ENCODE measurements at regions not wholly inside any gene's neighbourhood (a gene's known extent, or its start where the extent isn't known, plus 50 kb on each side); places are given as distances from the start of the nearest gene placed in this dataset.
A peak's percentile ranks its signal among the peaks of the same experiment; 100 is the strongest.

- DNase-seq (ENCODE audit: low read depth in 1 of 2, low spot score in 1 of 2) (no peak), FAIRE-seq (no peak), ATAC-seq (no peak)
- no peak overlapping the region for H3K4me2 ChIP-seq
- WGBS (ENCODE audit: missing lambda C conversion rate), result 89% methylated on average over 3 of the region's 3 CpGs
- POLR2A ChIA-PET, result no interaction called here
- H3K27ac ChIP-seq, result peak overlapping the region in 1 of 2 experiments; percentile 14; a peak in 1 of 6 replicates
- no peak for TF ChIP-seq MAFK (IDR thresholded peaks at IDR 0.05; ENCODE audit: partially characterized antibody)
- TF ChIP-seq CBX8 (IDR thresholded peaks at IDR 0.05), result no peak
- TF ChIP-seq RFX5 (IDR thresholded peaks at IDR 0.05), result no peak
- no peak for TF ChIP-seq EP300 (IDR thresholded peaks at IDR 0.05)
- TF ChIP-seq NFE2L2 (conservative IDR thresholded peaks at IDR 0.05; ENCODE audit: low read length), result no peak
- no peak for TF ChIP-seq BCL3 (IDR thresholded peaks at IDR 0.05)
- TF ChIP-seq E2F6 (IDR thresholded peaks at IDR 0.05; ENCODE audit: borderline replicate concordance, low read depth), result no peak
- no peak for TF ChIP-seq JUN (IDR thresholded peaks at IDR 0.05)
- no peak for TF ChIP-seq RAD21 (conservative IDR thresholded peaks at IDR 0.05 in 1 of 2, IDR thresholded peaks at IDR 0.05 in 1 of 2)
- no peak for TF ChIP-seq HOXB13 (CRISPR knock-in tag; IDR thresholded peaks at IDR 0.05; ENCODE audit: low read depth)
- TF ChIP-seq HMGXB4 (CRISPR knock-in tag; IDR thresholded peaks at IDR 0.05; ENCODE audit: borderline replicate concordance), result no peak
- H3K9me3 ChIP-seq, result peaks cover 3% of the 10 kb centered on the region; the same call in 1 of the 3 replicates
- CTCF ChIA-PET, result no interaction called here
- H3K4me1 ChIP-seq, result peaks cover 17% of the 10 kb centered on the region
- H3K4me3 ChIP-seq, result no peak overlapping the region
Observed at GRCh38 chr3:188008582-188009213, 145.3 kb upstream of the LPP start.

GRCh38 chr3:188010478-188010877 is 143.5 kb upstream of the LPP start:
- 66% methylated on average over 8 of the region's 8 CpGs for WGBS (ENCODE audit: missing lambda C conversion rate)
- ATAC-seq (no peak), DNase-seq (ENCODE audit: low read depth in 1 of 2, low spot score in 1 of 2) (no peak), FAIRE-seq (no peak)
- Histone ChIP-seq H3K4me1 (peaks cover 6% of the 10 kb centered on the region; the same call in 1 of the 3 replicates), H3K27ac (no peak overlapping the region), H3K9me3 (peaks cover 3% of the 10 kb centered on the region; the same call in 1 of the 3 replicates), H3K4me2 (no peak overlapping the region), H3K4me3 (no peak overlapping the region)
- TF ChIP-seq CHD2 (IDR thresholded peaks at IDR 0.05; ENCODE audit: low read length, partially characterized antibody), result no peak
- TF ChIP-seq JUN (IDR thresholded peaks at IDR 0.05), result no peak
- no peak for TF ChIP-seq ZC3H11A (IDR thresholded peaks at IDR 0.05)
- no peak for TF ChIP-seq PBX3 (IDR thresholded peaks at IDR 0.05)
- no peak for TF ChIP-seq RCOR1 (IDR thresholded peaks at IDR 0.05; ENCODE audit: low read depth, low read length)
- no peak for TF ChIP-seq EHMT2 (IDR thresholded peaks at IDR 0.05; ENCODE audit: low read depth)
- no peak for TF ChIP-seq RNF2 (IDR thresholded peaks at IDR 0.05; ENCODE audit: borderline replicate concordance, low read depth)
- no peak for TF ChIP-seq EHF (CRISPR knock-in tag; IDR thresholded peaks at IDR 0.05)
- TF ChIP-seq ESRRA (IDR thresholded peaks at IDR 0.05; ENCODE audit: borderline replicate concordance, low read length), result no peak
- no peak for TF ChIP-seq MAX (IDR thresholded peaks at IDR 0.05)
- TF ChIP-seq TFCP2L1 (CRISPR knock-in tag; IDR thresholded peaks at IDR 0.05), result no peak
- no peak for TF ChIP-seq HOXB13 (CRISPR knock-in tag; IDR thresholded peaks at IDR 0.05; ENCODE audit: low read depth)
- TF ChIP-seq FOSB (CRISPR knock-in tag; IDR thresholded peaks at IDR 0.05), result no peak
- TF ChIP-seq ZNF302 (CRISPR knock-in tag; IDR thresholded peaks at IDR 0.05), result no peak
- TF ChIP-seq RFX5 (IDR thresholded peaks at IDR 0.05), result no peak
- no peak for TF ChIP-seq KDM1A (IDR thresholded peaks at IDR 0.05; ENCODE audit: low read depth)
- ChIA-PET CTCF (interaction anchor here (0.6 kb wide), 1 partner anchor 164 kb away, joined by 3 read pairs; no protein-coding TSS in a partner anchor), POLR2A (no interaction called here)

Data from A549 (cell line).